H9 (cell line): ENCODE measurements at regions not wholly inside any gene's neighbourhood (a gene's known extent, or its start where the extent isn't known, plus 50 kb on each side); places are given as distances from the start of the nearest gene placed in this dataset.
A peak's percentile ranks its signal among the peaks of the same experiment; 100 is the strongest.

Source experiments
- DNase-seq: peaks from one replicate; pipeline ENCODE4 v3.0.0-alpha.2; 2017
- H2AFZ ChIP-seq: one replicate; pipeline ENCODE4 v1.6.1; 2013; ENCODE audit warnings: mild to moderate bottlenecking, low read length, control low read depth, moderate library complexity
- H2AK5ac ChIP-seq: 2 replicates; pipeline ENCODE4 v1.6.1; 2013; ENCODE audit warnings: low read length, control low read depth, mixed read lengths; ENCODE audit not compliant: insufficient read length
- H2BK120ac ChIP-seq: one replicate; pipeline ENCODE4 v1.6.1; 2013; ENCODE audit warnings: low read depth, mild to moderate bottlenecking, low read length, control low read depth, inconsistent platforms; ENCODE audit not compliant: poor library complexity, severe bottlenecking
- H2BK12ac ChIP-seq: 2 replicates; pipeline ENCODE4 v1.6.1; 2013; ENCODE audit warnings: low read length, control low read depth, mixed read lengths, low read depth; ENCODE audit not compliant: insufficient read length
- H2BK15ac ChIP-seq: 2 replicates; pipeline ENCODE4 v1.6.1; 2013; ENCODE audit warnings: low read depth, low read length, control low read depth
- H2BK20ac ChIP-seq: one replicate; pipeline ENCODE4 v1.6.1; 2013; ENCODE audit warnings: low read depth, mild to moderate bottlenecking, low read length, control low read depth, inconsistent platforms; ENCODE audit not compliant: poor library complexity, severe bottlenecking
- H2BK5ac ChIP-seq: 2 replicates; pipeline ENCODE4 v1.6.1; 2013; ENCODE audit warnings: low read length, control low read depth, mixed read lengths; ENCODE audit not compliant: insufficient read length
- H3K14ac ChIP-seq: 2 replicates; pipeline ENCODE4 v1.6.1; 2013; ENCODE audit warnings: low read length, control low read depth; ENCODE audit not compliant: insufficient read depth
- H3K18ac ChIP-seq: 2 replicates; pipeline ENCODE4 v1.6.1; 2013; ENCODE audit warnings: low read depth, mild to moderate bottlenecking, mixed read lengths, low read length, control low read depth; ENCODE audit not compliant: insufficient read length
- H3K23ac ChIP-seq: 2 replicates; pipeline ENCODE4 v1.6.1; 2013; ENCODE audit warnings: low read length, control low read depth, mixed read lengths, low read depth; ENCODE audit not compliant: insufficient read length
- H3K23me2 ChIP-seq: 2 replicates; pipeline ENCODE4 v1.6.1; 2013; ENCODE audit warnings: low read depth, mild to moderate bottlenecking, mixed read lengths, low read length, control low read depth; ENCODE audit not compliant: insufficient read length, poor library complexity, severe bottlenecking
- H3K27ac ChIP-seq: 2 replicates; pipeline ENCODE4 v1.5.1; 2013; ENCODE audit warnings: low read length, control low read depth, mixed read lengths, low read depth; ENCODE audit not compliant: insufficient read length
- H3K27me3 ChIP-seq: 2 replicates; pipeline ENCODE4 v1.6.1; 2013; ENCODE audit warnings: low read length, control low read depth, inconsistent platforms; ENCODE audit not compliant: insufficient read depth
- H3K4ac ChIP-seq: 2 replicates; pipeline ENCODE4 v1.6.1; 2013; ENCODE audit warnings: low read depth, mild to moderate bottlenecking, control low read depth, inconsistent platforms, low read length, moderate library complexity
- H3K4me1 ChIP-seq: 2 replicates; pipeline ENCODE4 v1.6.1; 2013; ENCODE audit warnings: low read length, control low read depth, inconsistent platforms; ENCODE audit not compliant: insufficient read depth
- H3K4me2 ChIP-seq: 2 replicates; pipeline ENCODE4 v1.6.1; 2013; ENCODE audit warnings: low read length, control low read depth, mixed read lengths; ENCODE audit not compliant: insufficient read length, insufficient read depth
- H3K56ac ChIP-seq: 2 replicates; pipeline ENCODE4 v1.6.1; 2013; ENCODE audit warnings: low read depth, mild to moderate bottlenecking, mixed read lengths, low read length, control low read depth; ENCODE audit not compliant: insufficient read length
- H3K79me1 ChIP-seq: 2 replicates; pipeline ENCODE4 v1.6.1; 2013; ENCODE audit warnings: low read depth, mild to moderate bottlenecking, moderate library complexity, low read length, control low read depth, inconsistent platforms; ENCODE audit not compliant: insufficient read depth, poor library complexity, severe bottlenecking
- H3K79me2 ChIP-seq: 2 replicates; pipeline ENCODE4 v1.6.1; 2013; ENCODE audit warnings: low read length, control low read depth, inconsistent platforms; ENCODE audit not compliant: insufficient read depth
- H3K9ac ChIP-seq: 2 replicates; pipeline ENCODE4 v1.6.1; 2013; ENCODE audit warnings: low read length, control low read depth, mixed read lengths; ENCODE audit not compliant: insufficient read length; ENCODE audit errors: extremely low read depth
- H3K9me3 ChIP-seq: one replicate; pipeline ENCODE4 v1.6.1; 2013; ENCODE audit warnings: low read depth, low read length, inconsistent platforms; ENCODE audit not compliant: control insufficient read depth
- H3T11ph ChIP-seq: one replicate; pipeline ENCODE4 v1.6.1; 2013; ENCODE audit warnings: mild to moderate bottlenecking, low read length, control low read depth, inconsistent platforms
- H4K20me1 ChIP-seq: one replicate; pipeline ENCODE4 v1.6.1; 2013; ENCODE audit not compliant: control insufficient read depth, insufficient read length, insufficient read depth
- H4K5ac ChIP-seq: 2 replicates; pipeline ENCODE4 v1.6.1; 2013; ENCODE audit warnings: low read depth, mild to moderate bottlenecking, mixed read lengths, low read length, control low read depth; ENCODE audit not compliant: insufficient read length
- H4K8ac ChIP-seq: replicated peaks from 2 replicates; pipeline ENCODE4 v1.6.1; 2013; ENCODE audit warnings: low read length, control low read depth, mixed read lengths, low read depth; ENCODE audit not compliant: insufficient read length
- H4K91ac ChIP-seq: 2 replicates; pipeline ENCODE4 v1.6.1; 2013; ENCODE audit warnings: low read depth, mild to moderate bottlenecking, moderate library complexity, mixed read lengths, low read length, control low read depth; ENCODE audit not compliant: insufficient read length
- H3K27ac Mint-ChIP-seq, 3 experiments: 2 replicates in 2 of 3; 3 replicates in 1 of 3; pipeline ENCODE4 v1.8.0; 2020 to 2021; ENCODE audit warnings: mixed read lengths in 3 of 3, mild to moderate bottlenecking in 1 of 3, moderate library complexity in 1 of 3
- H3K27me3 Mint-ChIP-seq: 2 replicates; pipeline ENCODE4 v1.8.0; 2021; ENCODE audit warnings: low read depth, mild to moderate bottlenecking, moderate library complexity, mixed read lengths
- H3K36me3 Mint-ChIP-seq, 3 experiments: 2 replicates in 2 of 3; 3 replicates in 1 of 3; pipeline ENCODE4 v1.8.0; 2020 to 2021; ENCODE audit warnings: low read depth in 3 of 3, mixed read lengths in 3 of 3; ENCODE audit not compliant: insufficient read depth in 1 of 3
- H3K4me1 Mint-ChIP-seq, 2 experiments: 2 replicates each; pipeline ENCODE4 v1.8.0; 2020; ENCODE audit warnings: mixed read lengths in 2 of 2
- H3K4me3 Mint-ChIP-seq, 2 experiments: 2 replicates in 1 of 2; 3 replicates in 1 of 2; pipeline ENCODE4 v1.8.0; 2020 to 2021; ENCODE audit warnings: mild to moderate bottlenecking in 2 of 2, mixed read lengths in 2 of 2, moderate library complexity in 1 of 2
- H3K9me3 Mint-ChIP-seq, 2 experiments: 2 replicates in 1 of 2; 3 replicates in 1 of 2; pipeline ENCODE4 v1.8.0; 2020; ENCODE audit warnings: mild to moderate bottlenecking in 2 of 2, mixed read lengths in 2 of 2, moderate library complexity in 1 of 2
- CTCF ChIP-seq: fragments of 200-600 bp; sonication (generic); conservative IDR thresholded peaks from 3 replicates; pipeline ENCODE4 v1.8.0; 2021; ENCODE audit warnings: antibody characterized with exemption, mild to moderate bottlenecking
- WGBS: extraction: QIAGEN DNeasy Blood & Tissue Kit; methylation state at CpG from one replicate; pipeline ENCODE4 v1.1.7; 2013; ENCODE audit warnings: missing lambda C conversion rate, low lambda C conversion rate, mixed read lengths; ENCODE audit not compliant: insufficient read length; ENCODE audit errors: extremely low coverage; 5-methylcytosine and 5-hydroxymethylcytosine counted together

- H3K9me3 Mint-ChIP-seq = no peaks in the 10 kb centered on the region; a peak in 1 of 5 replicates
- H3K27ac Mint-ChIP-seq = no peak overlapping the region
- Histone ChIP-seq H3K4ac (no peak overlapping the region), H3K79me2 (no peaks in the 10 kb centered on the region), H3K9ac (no peak overlapping the region), H2AK5ac (no peak overlapping the region), H2BK15ac (no peak overlapping the region), H3K18ac (no peak overlapping the region), H3K56ac (no peak overlapping the region), H4K91ac (no peak overlapping the region), H2BK20ac (no peak overlapping the region), H3K23ac (no peak overlapping the region), H3K79me1 (no peaks in the 10 kb centered on the region), H2AFZ (no peak overlapping the region), H2BK12ac (no peak overlapping the region), H4K5ac (no peak overlapping the region), H3T11ph (no peak overlapping the region), H4K8ac (no peak overlapping the region), H3K27me3 (no peaks in the 10 kb centered on the region), H2BK5ac (no peak overlapping the region), H3K4me2 (no peak overlapping the region), H3K27ac (no peak overlapping the region), H4K20me1 (no peaks in the 10 kb centered on the region), H3K14ac (no peak overlapping the region), H3K4me1 (no peaks in the 10 kb centered on the region), H2BK120ac (no peak overlapping the region), H3K9me3 (no peaks in the 10 kb centered on the region), H3K23me2 (no peaks in the 10 kb centered on the region)
- no peaks in the 10 kb centered on the region for H3K36me3 Mint-ChIP-seq
- no peaks in the 10 kb centered on the region; the same call in 1 of the 2 replicates for H3K27me3 Mint-ChIP-seq
- H3K4me1 Mint-ChIP-seq = no peaks in the 10 kb centered on the region
- DNase-seq = peak; percentile 36
- no CpG with 5 or more reads among the region's 1 CpG for WGBS
- no peak overlapping the region for H3K4me3 Mint-ChIP-seq
- peak; percentile 54 for TF ChIP-seq CTCF
Observed at GRCh38 chr1:165988275-165988674, 160.9 kb downstream of the UCK2 start.
